HL-60 (cell line): ENCODE measurements at regions not wholly inside any gene's neighbourhood (a gene's known extent, or its start where the extent isn't known, plus 50 kb on each side); places are given as distances from the start of the nearest gene placed in this dataset.

Source experiments
- DNase-seq, 2 experiments: peaks; one replicate each; pipeline ENCODE4 v3.0.0-alpha.2; 2010 to 2020; ENCODE audit warnings: low read depth in 1 of 2, low spot score in 1 of 2
- H3K27ac ChIP-seq: fragments of 250-450 bp; sonication (Bioruptor Pico); replicated peaks from 2 replicates; pipeline ENCODE4 v1.5.1; 2020; ENCODE audit warnings: mild to moderate bottlenecking, moderate library complexity
- H3K27me3 ChIP-seq: fragments of 250-450 bp; sonication (Bioruptor Pico); 2 replicates; pipeline ENCODE4 v1.5.1; 2021; ENCODE audit warnings: mild to moderate bottlenecking, moderate library complexity; ENCODE audit not compliant: insufficient read depth, poor library complexity, severe bottlenecking
- H3K4me3 ChIP-seq: replicated peaks from 2 replicates; pipeline ENCODE4 v1.5.1; 2011; ENCODE audit warnings: mild to moderate bottlenecking, control low read depth, low read length; ENCODE audit not compliant: insufficient read depth
- CTCF ChIP-seq: IDR thresholded peaks from one replicate; pipeline ENCODE4 v1.5.1; 2011; ENCODE audit warnings: low read length, control low read depth, inconsistent platforms; ENCODE audit not compliant: insufficient read depth
- GABPA ChIP-seq: IDR thresholded peaks from 2 replicates; pipeline ENCODE4 v1.6.1; 2012; ENCODE audit warnings: low read depth
- POLR2AphosphoS5 ChIP-seq: IDR thresholded peaks from 2 replicates; pipeline ENCODE4 v1.6.1; 2012; ENCODE audit warnings: low read depth
- REST ChIP-seq: IDR thresholded peaks from 2 replicates; pipeline ENCODE4 v1.6.1; 2012; ENCODE audit warnings: low read depth; ENCODE audit not compliant: insufficient replicate concordance
- SPI1 ChIP-seq: IDR thresholded peaks from 2 replicates; pipeline ENCODE4 v1.6.1; 2012; ENCODE audit warnings: low read depth, mild to moderate bottlenecking, borderline replicate concordance

GRCh38 chr20:20821484-20822260 is 109.2 kb upstream of the RALGAPA2 start:
- Histone ChIP-seq H3K27ac (no peak overlapping the region), H3K27me3 (no peaks in the 10 kb centered on the region), H3K4me3 (no peak overlapping the region)
- no peak for DNase-seq
- TF ChIP-seq POLR2AphosphoS5 (no peak), SPI1 (no peak), GABPA (no peak), CTCF (no peak), REST (no peak)

GRCh38 chr20:20820785-20821483 is 108.5 kb upstream of the RALGAPA2 start:
- H3K27ac ChIP-seq, result no peak overlapping the region
- DNase-seq, result peak in 1 of 2 experiments; percentile 37
- H3K4me3 ChIP-seq, result no peak overlapping the region
- no peak for TF ChIP-seq GABPA
- peak; percentile 41; the same call in 1 of the 2 replicates for TF ChIP-seq SPI1
- TF ChIP-seq POLR2AphosphoS5, result no peak
- TF ChIP-seq REST, result no peak
- no peaks in the 10 kb centered on the region for H3K27me3 ChIP-seq

GRCh38 chr20:20820104-20820503 is 107.7 kb upstream of the RALGAPA2 start:
- TF ChIP-seq POLR2AphosphoS5, result no peak
- peak; percentile 49 for TF ChIP-seq CTCF
- no peak overlapping the region for H3K27ac ChIP-seq
- DNase-seq, result peak in 1 of 2 experiments; percentile 33
- no peaks in the 10 kb centered on the region for H3K27me3 ChIP-seq
- no peak overlapping the region for H3K4me3 ChIP-seq

GRCh38 chr20:20816969-20817755 is 104.7 kb upstream of the RALGAPA2 start:
- DNase-seq, result no peak
- Histone ChIP-seq H3K4me3 (no peak overlapping the region), H3K27ac (no peak overlapping the region), H3K27me3 (no peaks in the 10 kb centered on the region)
- TF ChIP-seq REST (no peak), POLR2AphosphoS5 (no peak), CTCF (no peak), SPI1 (no peak), GABPA (no peak)
